ENCODE measurements at regions not wholly inside any gene's neighbourhood (a gene's known extent, or its start where the extent isn't known, plus 50 kb on each side); places are given as distances from the start of the nearest gene placed in this dataset.

DNA sequence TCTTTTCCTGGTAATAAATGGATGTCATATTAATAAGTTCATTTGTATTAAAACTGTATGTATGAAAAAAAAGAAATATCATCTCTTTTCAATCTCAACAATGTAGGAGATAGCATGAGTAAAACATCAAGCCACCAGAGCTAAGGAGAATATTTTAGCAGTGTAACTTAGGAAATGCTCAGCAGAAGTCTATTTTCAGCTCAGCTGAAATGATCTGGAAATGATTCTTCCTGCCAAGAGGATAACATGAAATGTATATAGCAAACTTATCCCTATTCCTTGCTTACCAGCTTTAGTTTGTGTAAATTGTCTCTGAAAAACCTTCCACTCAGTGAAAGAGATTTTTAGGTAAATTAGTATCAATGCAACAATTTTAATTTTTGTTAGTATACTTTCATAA lies 1194.4 kb downstream of the SLITRK1 start:
- TF ChIP-seq, protein P1, sequence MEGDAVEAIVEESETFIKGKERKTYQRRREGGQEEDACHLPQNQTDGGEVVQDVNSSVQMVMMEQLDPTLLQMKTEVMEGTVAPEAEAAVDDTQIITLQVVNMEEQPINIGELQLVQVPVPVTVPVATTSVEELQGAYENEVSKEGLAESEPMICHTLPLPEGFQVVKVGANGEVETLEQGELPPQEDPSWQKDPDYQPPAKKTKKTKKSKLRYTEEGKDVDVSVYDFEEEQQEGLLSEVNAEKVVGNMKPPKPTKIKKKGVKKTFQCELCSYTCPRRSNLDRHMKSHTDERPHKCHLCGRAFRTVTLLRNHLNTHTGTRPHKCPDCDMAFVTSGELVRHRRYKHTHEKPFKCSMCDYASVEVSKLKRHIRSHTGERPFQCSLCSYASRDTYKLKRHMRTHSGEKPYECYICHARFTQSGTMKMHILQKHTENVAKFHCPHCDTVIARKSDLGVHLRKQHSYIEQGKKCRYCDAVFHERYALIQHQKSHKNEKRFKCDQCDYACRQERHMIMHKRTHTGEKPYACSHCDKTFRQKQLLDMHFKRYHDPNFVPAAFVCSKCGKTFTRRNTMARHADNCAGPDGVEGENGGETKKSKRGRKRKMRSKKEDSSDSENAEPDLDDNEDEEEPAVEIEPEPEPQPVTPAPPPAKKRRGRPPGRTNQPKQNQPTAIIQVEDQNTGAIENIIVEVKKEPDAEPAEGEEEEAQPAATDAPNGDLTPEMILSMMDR (IDR thresholded peaks at IDR 0.05; ENCODE audit: extremely low read depth in 1 of 2, insufficient read depth in 1 of 2, low read depth in 1 of 2, low read length in 2 of 2) = no peak
- TF ChIP-seq POLR2AphosphoS5 (IDR thresholded peaks at IDR 0.05; ENCODE audit: insufficient read depth, low read depth, low read length) (no peak), EZH2 (IDR thresholded peaks at IDR 0.05; ENCODE audit: borderline replicate concordance, low read depth, low read length, severe bottlenecking) (no peak), POLR2A (IDR thresholded peaks at IDR 0.05; ENCODE audit: low read depth, low read length) (no peak)
- TF ChIP-seq, protein P2, sequence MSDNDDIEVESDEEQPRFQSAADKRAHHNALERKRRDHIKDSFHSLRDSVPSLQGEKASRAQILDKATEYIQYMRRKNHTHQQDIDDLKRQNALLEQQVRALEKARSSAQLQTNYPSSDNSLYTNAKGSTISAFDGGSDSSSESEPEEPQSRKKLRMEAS (IDR thresholded peaks at IDR 0.05; ENCODE audit: insufficient read depth, insufficient read length) = no peak

All from endothelial cell of umbilical vein (primary cell).